Stimulated activated CD4-positive, alpha-beta T cell treated with anti-CD3 and anti-CD28 coated beads, Interleukin-12 subunit alpha, Interleukin-12 subunit beta, amount 100 ng/mL, for 24 hours (primary cell): ENCODE measurements at regions not wholly inside any gene's neighbourhood (a gene's known extent, or its start where the extent isn't known, plus 50 kb on each side); places are given as distances from the start of the nearest gene placed in this dataset.

ENCODE experiments used
- DNase-seq, 2 experiments: peaks; one replicate each; pipeline ENCODE4 v3.0.0-alpha.2; 2020; ENCODE audit warnings: low read depth in 2 of 2

DNA sequence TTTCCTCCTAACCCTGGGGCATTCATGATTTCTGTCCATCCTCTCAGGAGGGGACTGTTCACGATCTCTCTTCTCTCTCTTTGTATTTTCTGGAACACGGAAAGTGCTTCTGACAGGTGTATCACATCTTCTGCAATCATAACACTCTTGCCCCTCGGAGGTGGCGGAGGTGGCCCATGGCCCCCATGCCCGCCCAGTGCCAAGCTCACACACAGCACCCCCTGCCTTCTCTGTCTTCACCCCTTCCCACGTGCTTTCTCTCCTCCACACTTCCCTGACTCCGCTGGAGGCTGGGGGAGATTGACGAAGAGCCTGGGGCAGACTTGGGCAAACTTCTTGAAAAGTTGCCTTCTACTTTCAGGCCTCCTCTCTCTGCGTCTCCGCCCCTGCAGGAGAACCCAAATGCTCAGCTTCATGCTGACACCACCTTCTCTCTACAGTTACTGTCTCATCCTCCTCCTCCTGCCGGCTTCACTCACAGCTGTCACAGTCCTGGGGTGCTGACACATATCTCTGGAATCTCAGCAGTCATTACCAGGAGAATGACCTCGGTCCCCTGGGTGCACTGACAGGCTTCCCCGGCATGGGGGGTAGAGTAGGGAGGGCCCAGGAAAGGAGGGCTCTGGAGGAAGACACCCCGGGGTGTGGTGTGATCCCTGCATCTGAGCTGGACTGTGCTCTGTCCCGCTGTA is 127.1 kb downstream of the ENGASE start:
- no peak for DNase-seq

DNA sequence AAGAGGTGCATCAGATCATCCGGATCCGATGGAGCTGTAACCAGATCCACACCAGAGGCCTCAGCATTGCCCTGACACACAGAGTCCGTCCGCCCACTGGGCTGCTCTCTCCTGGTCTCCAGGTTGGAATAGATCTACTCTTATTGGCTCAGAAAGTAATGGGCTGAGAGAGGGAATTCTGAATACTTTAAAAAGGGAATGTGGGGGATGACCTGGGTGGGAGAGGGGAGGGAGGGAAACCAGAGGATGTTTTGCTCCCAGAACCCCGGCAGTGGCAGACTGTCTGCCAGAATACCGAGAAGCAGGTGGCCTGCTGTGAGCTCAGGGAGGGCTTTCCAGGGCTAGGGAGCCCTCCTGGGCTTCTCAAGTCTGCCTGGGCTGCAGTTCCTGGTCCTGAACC is 126.5 kb downstream of the ENGASE start:
- DNase-seq: no peak

DNA sequence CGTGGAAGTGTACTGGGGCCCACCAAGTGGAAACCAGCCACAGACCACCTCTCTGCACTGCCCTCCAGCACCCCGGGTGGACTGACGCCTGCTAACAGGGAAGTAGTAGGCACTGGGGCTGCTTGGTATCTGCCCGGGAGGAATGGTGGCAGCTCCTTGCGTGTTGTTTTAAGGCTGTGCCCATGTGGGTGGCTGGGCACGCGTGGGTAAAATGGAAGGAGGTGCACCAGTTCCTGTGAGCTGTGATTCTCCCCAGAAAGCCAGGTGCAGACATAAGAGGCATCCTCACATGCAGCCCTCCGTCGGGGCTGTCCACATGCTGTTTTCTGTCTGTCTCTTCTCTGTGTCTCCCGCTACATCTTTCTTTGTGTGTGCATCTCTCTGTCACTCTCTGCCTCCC is 122.3 kb downstream of the ENGASE start:
- no peak for DNase-seq

- no peak for DNase-seq
Observed at GRCh38 chr17:79192503-79193351, 118.1 kb downstream of the ENGASE start.

DNA sequence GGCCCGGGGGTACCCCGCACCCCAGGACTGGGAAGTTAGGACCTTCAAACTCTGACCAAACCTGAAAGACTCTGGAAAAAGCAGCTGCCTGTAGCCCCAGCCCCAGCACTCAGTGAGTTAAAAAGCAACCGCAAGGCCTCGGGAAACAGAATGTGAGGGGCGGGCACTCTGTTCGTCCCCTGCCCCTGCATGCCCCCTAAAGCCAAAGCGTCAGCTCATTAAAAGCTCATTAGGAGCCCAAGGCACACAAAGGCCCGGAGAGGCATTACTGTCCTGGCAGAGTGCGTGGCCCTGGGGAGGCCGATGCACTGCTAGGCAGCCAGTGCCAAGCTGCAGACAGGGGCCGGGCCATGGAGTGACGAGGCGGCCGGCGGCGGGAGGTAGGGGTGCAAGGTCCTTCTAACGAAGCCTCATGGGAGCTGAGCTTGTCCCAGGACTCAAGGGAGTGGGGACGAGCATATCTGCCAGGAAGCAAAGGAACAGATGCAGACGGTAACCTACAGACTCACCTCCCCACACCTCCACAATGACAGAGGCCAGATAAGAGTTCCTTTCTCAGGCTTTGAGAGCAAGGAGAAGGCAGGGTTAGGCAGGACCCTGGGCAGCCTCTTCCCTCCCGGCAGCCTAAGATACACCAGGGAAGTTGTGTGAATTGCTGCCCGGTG is 116.8 kb downstream of the ENGASE start:
- DNase-seq: no peak

DNA sequence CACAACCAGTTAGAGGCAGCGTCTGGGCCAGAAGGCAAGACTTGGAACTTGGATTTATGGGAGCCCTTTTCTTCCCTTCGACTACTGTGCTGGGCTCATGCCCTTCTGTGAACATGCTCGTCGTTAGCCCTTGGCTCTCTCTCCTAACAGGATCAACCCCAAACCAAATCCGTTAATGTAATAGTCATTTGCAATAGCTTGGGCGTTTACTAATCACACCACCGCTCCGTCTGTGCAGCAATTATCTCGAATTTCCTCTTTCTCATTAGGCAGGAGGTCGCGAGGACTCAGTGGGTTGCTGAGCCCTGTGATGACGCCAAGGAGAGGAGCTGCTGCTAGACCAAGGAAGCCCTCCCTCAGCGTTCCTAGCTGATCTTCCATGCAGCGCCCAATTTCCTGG is 114.7 kb downstream of the ENGASE start:
- no peak for DNase-seq

DNA sequence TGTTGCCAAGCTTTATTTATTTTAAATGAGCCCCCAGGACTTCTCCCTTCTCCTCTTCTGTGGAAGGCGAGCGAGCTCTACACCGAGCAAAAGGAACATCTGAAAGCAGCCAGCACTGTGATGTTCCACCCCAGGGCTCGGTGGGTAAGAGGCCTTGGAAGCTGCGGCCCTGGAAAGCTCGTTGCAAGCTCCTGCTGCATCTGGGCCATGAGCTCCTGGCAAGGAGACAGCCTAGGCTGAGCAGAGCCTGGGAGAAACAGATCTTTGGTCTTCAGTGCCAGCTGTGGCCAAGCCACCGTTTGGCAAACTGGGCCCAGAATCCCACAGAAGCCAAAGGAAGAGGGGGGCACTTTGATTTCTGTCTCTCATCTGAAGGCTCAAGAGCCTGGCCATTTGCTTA is 114.1 kb downstream of the ENGASE start:
- DNase-seq: no peak

GRCh38 chr17:79188048-79188447 is 113.4 kb downstream of the ENGASE start:
- DNase-seq: no peak

DNA sequence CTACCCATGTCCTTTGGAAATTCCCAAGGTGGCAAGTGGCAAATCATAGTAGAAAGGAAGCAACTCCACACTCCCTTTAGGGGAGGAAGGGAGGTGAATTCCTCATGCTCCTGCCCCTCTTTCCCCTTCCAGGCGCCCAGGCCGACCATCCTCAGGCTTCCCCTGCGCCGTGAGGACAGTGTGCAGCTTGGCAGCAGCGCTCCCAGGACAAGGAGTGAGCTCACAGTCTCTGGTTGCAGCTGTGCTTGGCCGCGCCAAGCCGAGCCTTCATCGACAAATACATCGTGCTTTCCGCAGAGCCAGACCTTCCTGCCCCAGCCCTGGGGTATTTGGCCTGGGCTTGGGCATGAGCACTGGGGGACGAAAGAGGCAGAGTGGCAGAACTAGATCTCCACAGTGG is 112.6 kb downstream of the ENGASE start:
- DNase-seq: no peak

DNA sequence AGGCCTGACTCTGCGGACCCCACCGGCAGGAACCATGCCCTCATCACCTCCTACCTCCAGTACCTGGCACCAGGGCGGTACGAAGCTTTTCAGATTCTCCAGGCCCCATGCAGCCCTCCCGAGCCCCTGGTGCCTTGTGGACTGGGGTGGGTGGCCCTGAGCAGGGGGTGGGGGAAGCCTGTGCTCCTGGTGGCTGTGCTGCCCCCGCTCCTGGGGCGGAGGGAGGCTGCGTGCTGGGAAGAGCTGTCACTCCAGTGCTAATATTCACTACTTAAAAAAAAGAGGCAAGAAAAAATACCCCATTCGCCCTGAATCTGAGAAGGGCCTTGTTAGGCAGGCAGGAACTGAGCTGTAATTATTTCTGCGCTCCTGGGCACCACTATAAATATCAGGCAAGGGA is 111.8 kb downstream of the ENGASE start:
- no peak for DNase-seq

- DNase-seq: no peak
Observed at GRCh38 chr17:79185671-79186070, 111.0 kb downstream of the ENGASE start.

- DNase-seq: no peak
Observed at GRCh38 chr17:79184219-79184618, 109.6 kb downstream of the ENGASE start.

DNA sequence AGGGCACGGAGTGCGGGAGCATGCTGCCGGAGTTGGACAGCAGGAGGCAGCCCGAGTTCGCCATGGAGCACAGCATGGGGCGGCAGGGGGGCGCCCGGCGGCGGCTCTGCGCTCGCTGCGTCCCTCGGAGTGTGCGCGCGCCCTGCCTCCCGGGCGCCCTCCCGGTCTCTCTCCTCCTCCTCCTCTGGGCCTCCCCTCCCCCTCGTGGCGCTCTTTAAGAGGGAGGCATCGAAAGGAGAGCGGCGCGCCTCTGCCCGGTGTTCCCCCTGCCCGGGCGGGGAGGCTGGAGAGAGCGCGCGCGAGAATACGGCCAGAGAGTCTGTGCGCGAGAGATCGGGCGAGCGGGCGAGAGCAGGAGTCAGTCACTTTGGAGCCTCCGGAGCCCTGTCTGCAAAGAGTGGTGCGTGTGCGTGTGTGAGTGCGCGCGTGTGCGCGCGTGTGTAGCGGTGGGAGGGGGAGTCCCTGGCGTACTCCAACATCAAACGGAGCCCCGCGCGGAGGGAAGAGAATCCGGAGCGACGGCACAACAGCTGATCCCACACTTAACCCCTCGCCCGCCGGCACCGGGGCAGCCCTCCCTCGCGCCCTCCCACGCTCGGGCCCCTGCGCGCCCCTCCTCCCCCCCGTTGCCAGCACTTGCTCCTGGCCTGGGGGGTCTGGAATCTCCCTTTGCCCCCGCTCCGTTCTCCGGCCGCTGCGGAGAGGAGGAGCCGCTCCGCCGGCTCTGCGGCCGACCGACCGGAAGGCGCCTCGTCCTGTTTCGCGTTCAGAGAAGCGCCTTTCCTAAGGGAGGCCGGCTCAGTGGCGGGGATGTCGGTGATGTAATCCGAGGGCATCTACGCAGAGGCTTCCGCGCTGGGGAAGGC is 108.9 kb downstream of the ENGASE start:
- no peak for DNase-seq

GRCh38 chr17:79183043-79183292 is 108.3 kb downstream of the ENGASE start:
- no peak for DNase-seq

GRCh38 chr17:79182176-79183042 is 107.8 kb downstream of the ENGASE start:
- DNase-seq: no peak

DNA sequence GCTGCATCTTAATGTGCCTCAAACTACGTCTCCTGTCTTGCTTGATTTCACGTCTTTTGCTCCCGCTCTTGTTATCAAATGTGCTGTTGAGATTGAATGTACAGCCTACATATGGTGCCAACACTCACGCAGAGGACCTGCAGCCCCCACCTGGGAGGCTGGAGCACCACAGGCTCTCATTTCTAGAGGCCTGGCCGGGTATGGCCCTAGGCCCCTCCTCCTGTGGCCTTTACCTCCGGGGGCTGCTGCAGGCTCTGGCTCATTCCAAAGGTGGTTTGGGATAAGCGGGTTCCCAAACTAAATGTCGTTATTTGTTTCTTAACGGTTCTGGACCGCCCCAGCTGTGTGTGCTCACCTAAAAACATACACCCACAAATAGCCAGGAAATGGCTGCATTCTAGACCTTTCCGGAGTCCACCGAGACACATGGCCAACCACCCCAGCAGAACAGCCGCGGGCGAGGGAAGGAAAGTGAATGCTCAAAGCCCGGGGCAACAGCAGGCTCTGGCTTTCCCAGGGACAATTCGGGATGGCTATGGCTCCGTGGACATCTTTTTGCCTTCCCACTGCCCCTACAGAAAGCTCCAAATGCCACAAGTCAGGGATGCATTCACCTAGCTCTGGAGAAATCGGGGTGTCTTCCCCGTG is 105.9 kb downstream of the ENGASE start:
- no peak for DNase-seq

- DNase-seq: no peak
Observed at GRCh38 chr17:79179334-79179733, 104.7 kb downstream of the ENGASE start.

DNA sequence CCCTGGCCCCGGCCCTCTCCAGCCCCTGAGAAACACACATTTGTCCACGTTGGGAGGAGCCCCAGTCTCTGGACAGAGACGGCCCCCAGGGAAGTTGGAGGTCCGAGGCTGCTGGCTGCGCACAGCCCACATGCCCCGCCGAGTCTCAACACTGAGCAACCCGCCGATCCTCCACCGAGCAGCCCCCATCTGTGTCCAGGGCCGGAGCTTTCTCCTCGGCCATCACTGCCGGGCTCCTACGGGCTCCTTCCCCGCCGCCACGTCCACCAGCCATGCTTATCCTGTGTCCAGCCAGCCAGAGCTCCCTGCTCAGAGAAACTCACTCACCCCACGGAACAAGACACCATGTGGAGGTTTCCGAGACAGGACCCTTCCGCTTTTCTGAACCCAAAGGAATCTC is 103.3 kb downstream of the ENGASE start:
- no peak for DNase-seq

GRCh38 chr17:79176792-79177601 is 102.4 kb downstream of the ENGASE start:
- no peak for DNase-seq
